HCT116 (cell line): ENCODE measurements at regions not wholly inside any gene's neighbourhood (a gene's known extent, or its start where the extent isn't known, plus 50 kb on each side); places are given as distances from the start of the nearest gene placed in this dataset.

Source experiments
- ATAC-seq: fragments of 200-7000 bp; cut with Tn5 transposase; 2 replicates; pipeline ENCODE4 v1.9.1; 2020; ENCODE audit warnings: mild to moderate bottlenecking, moderate library complexity
- BruUV-seq: library from RNA; stranded (reverse); fragments of 400-500 nt; replicated peaks from 2 replicates; lab custom pipeline; 2021; lab: Mats Ljungman, UMichigan
- CTCF ChIA-PET: fragments of 300-600 bp; sonication (Branson Sonifier 250); formaldehyde crosslinking; loops from one replicate; lab custom pipeline; 2021; ENCODE audit warnings: antibody characterized with exemption; lab: Charles Lee
- POLR2A ChIA-PET: fragments of 300-600, 350-600 bp; sonication (Branson Sonifier 250); formaldehyde crosslinking; loops from one replicate; lab custom pipeline; 2021; ENCODE audit warnings: antibody characterized with exemption; lab: Charles Lee
- RAD21 ChIA-PET, 2 experiments: fragments of 300-600 bp; sonication (Branson Sonifier 250); formaldehyde crosslinking; loops; one replicate each; lab custom pipeline; 2023; ENCODE audit warnings: low total read pairs in 2 of 2; ENCODE audit not compliant: uncharacterized antibody in 2 of 2, unreplicated experiment in 2 of 2, low non-redundant PET in 1 of 2; lab: Charles Lee
- DNase-seq: peaks from one replicate; pipeline ENCODE4 v3.0.0-alpha.2; 2010; ENCODE audit warnings: low read depth, low spot score
- H2AFZ ChIP-seq: fragments of 200-600 bp; shearing (Covaris generic), sonication (generic); 2 replicates; pipeline ENCODE4 v1.6.1; 2017; ENCODE audit warnings: low read depth, mixed run types, mixed read lengths, antibody characterized with exemption, low read length; ENCODE audit not compliant: poor library complexity, severe bottlenecking
- H3K27ac ChIP-seq: 2 replicates; pipeline ENCODE4 v1.5.1; 2012; ENCODE audit warnings: low read depth, low read length
- H3K27me3 ChIP-seq: fragments of 200-600 bp; sonication (generic); 2 replicates; pipeline ENCODE4 v1.6.1; 2016; ENCODE audit warnings: mixed run types, low read length, mixed read lengths; ENCODE audit not compliant: insufficient read depth
- H3K36me3 ChIP-seq, 2 experiments: fragments of 200-500 bp in 1 of 2; fragments of 200-600 bp in 1 of 2; sonication (Bioruptor generic) in 1 of 2; sonication (generic) in 1 of 2; 2 replicates each; pipeline versions ENCODE4 v1.5.1 to v1.6.1; 2014 to 2016; ENCODE audit warnings: low read length in 2 of 2, inconsistent platforms in 1 of 2, mixed read lengths in 1 of 2, mixed run types in 1 of 2; ENCODE audit not compliant: insufficient read depth in 2 of 2, control insufficient read depth in 1 of 2
- H3K4me1 ChIP-seq, 2 experiments: fragments of 200-600 bp in 1 of 2; sonication (generic) in 1 of 2; 2 replicates each; pipeline versions ENCODE4 v1.5.1 to v1.6.1; 2012 to 2017; ENCODE audit warnings: low read length in 2 of 2, inconsistent platforms in 1 of 2, mild to moderate bottlenecking in 1 of 2, mixed read lengths in 1 of 2, mixed run types in 1 of 2, moderate library complexity in 1 of 2; ENCODE audit not compliant: insufficient read depth in 2 of 2, control insufficient read depth in 1 of 2
- H3K4me2 ChIP-seq: fragments of 200-600 bp; sonication (generic); 2 replicates; pipeline ENCODE4 v1.6.1; 2017; ENCODE audit warnings: mixed run types, low read length, mixed read lengths
- H3K4me3 ChIP-seq, 2 experiments: fragments of 200-600 bp in 1 of 2; sonication (generic) in 1 of 2; replicated peaks in 1 of 2; 2 replicates each; pipeline ENCODE4 v1.5.1; 2011 to 2016; ENCODE audit warnings: low read length in 2 of 2, control low read depth in 1 of 2, low read depth in 1 of 2, mild to moderate bottlenecking in 1 of 2, mixed read lengths in 1 of 2, mixed run types in 1 of 2
- H3K79me2 ChIP-seq: fragments of 200-600 bp; sonication (generic); 2 replicates; pipeline ENCODE4 v1.6.1; 2017; ENCODE audit warnings: mild to moderate bottlenecking, mixed run types, low read length, moderate library complexity, mixed read lengths; ENCODE audit not compliant: insufficient read depth
- H3K9ac ChIP-seq: fragments of 200-600 bp; sonication (generic); 2 replicates; pipeline ENCODE4 v1.6.1; 2016; ENCODE audit warnings: low read length, mixed read lengths
- H3K9me2 ChIP-seq: fragments of 200-600 bp; sonication (generic), shearing (Covaris generic); 2 replicates; pipeline ENCODE4 v1.6.1; 2017; ENCODE audit warnings: mixed run types, mild to moderate bottlenecking, moderate library complexity; ENCODE audit not compliant: insufficient read depth
- H3K9me3 ChIP-seq, 2 experiments: fragments of 200-500 bp in 1 of 2; fragments of 200-600 bp in 1 of 2; sonication (Bioruptor generic) in 1 of 2; sonication (generic) in 1 of 2; 2 replicates each; pipeline ENCODE4 v1.6.1; 2014 to 2017; ENCODE audit warnings: low read length in 2 of 2, mixed read lengths in 2 of 2, inconsistent platforms in 1 of 2, low read depth in 1 of 2, mild to moderate bottlenecking in 1 of 2, mixed run types in 1 of 2, moderate library complexity in 1 of 2; ENCODE audit not compliant: control insufficient read depth in 1 of 2, insufficient read depth in 1 of 2
- H4K20me1 ChIP-seq: fragments of 200-600 bp; sonication (generic), shearing (Covaris generic); 2 replicates; pipeline ENCODE4 v1.6.1; 2017; ENCODE audit warnings: mixed run types, mild to moderate bottlenecking, moderate library complexity; ENCODE audit not compliant: insufficient read depth
- ELF1 ChIP-seq: IDR thresholded peaks from 2 replicates; pipeline ENCODE4 v1.6.1; 2012; ENCODE audit warnings: low read depth, borderline replicate concordance
- JUND ChIP-seq: IDR thresholded peaks from 2 replicates; pipeline ENCODE4 v1.6.1; 2012
- RAD21 ChIP-seq: IDR thresholded peaks from 2 replicates; pipeline ENCODE4 v1.6.1; 2012; ENCODE audit warnings: low read depth, mild to moderate bottlenecking
- TCF7L2 ChIP-seq: IDR thresholded peaks from 2 replicates; pipeline ENCODE4 v1.7.0; 2011; ENCODE audit warnings: borderline replicate concordance, inconsistent platforms; ENCODE audit not compliant: insufficient read depth, insufficient read length; ENCODE audit errors: extremely low read depth
- YY1 ChIP-seq: IDR thresholded peaks from 2 replicates; pipeline ENCODE4 v1.6.1; 2011; ENCODE audit warnings: low read length, low read depth, moderate library complexity, mild to moderate bottlenecking; ENCODE audit not compliant: insufficient replicate concordance; ENCODE audit errors: extremely low read depth
- intact Hi-C: fragments of 100-400 bp; cut with micrococcal nuclease; formaldehyde crosslinking; loops from 2 replicates; pipeline ENCODE4 v1.10.0; 2022
- TF ChIP-seq, protein P1 (sequence below), 3 experiments: fragments of 200-600 bp in 1 of 3; sonication (generic) in 1 of 3; IDR thresholded peaks in 2 of 3; conservative IDR thresholded peaks in 1 of 3; 2 replicates each; pipeline ENCODE4 v1.5.1; 2012 to 2017; ENCODE audit warnings: low read depth in 2 of 3, low read length in 2 of 3, antibody characterized with exemption in 1 of 3, borderline replicate concordance in 1 of 3, control low read depth in 1 of 3, mild to moderate bottlenecking in 1 of 3, mixed read lengths in 1 of 3, mixed run types in 1 of 3, moderate library complexity in 1 of 3; ENCODE audit not compliant: insufficient read depth in 1 of 3
- TF ChIP-seq, protein P2 (sequence below): IDR thresholded peaks from 2 replicates; pipeline ENCODE4 v1.6.1; 2012; ENCODE audit warnings: low read depth

DNA sequence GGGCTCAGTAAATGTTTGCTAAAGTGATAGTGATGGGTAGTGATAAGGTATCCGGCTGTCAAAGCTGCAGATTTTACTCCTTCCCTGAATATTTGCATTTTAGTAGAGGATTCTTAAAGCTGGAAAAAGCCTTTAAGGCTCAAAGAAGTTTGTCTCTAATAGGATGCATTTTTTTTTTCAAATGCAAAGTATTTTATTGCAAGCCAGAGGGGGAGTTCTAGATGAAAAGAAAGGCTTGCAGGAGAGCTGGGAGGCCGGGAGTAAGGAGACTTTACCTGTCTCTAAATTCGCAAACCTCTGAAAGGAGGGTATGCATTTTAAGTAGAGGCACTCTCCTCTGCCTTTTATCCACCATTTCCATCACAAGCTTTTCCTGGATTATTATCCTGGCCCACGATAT is 100.7 kb upstream of the FNDC3A start (continued):
- TF ChIP-seq, protein P1, sequence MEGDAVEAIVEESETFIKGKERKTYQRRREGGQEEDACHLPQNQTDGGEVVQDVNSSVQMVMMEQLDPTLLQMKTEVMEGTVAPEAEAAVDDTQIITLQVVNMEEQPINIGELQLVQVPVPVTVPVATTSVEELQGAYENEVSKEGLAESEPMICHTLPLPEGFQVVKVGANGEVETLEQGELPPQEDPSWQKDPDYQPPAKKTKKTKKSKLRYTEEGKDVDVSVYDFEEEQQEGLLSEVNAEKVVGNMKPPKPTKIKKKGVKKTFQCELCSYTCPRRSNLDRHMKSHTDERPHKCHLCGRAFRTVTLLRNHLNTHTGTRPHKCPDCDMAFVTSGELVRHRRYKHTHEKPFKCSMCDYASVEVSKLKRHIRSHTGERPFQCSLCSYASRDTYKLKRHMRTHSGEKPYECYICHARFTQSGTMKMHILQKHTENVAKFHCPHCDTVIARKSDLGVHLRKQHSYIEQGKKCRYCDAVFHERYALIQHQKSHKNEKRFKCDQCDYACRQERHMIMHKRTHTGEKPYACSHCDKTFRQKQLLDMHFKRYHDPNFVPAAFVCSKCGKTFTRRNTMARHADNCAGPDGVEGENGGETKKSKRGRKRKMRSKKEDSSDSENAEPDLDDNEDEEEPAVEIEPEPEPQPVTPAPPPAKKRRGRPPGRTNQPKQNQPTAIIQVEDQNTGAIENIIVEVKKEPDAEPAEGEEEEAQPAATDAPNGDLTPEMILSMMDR (IDR thresholded peaks at IDR 0.05 in 2 of 3, conservative IDR thresholded peaks at IDR 0.05 in 1 of 3; ENCODE audit: borderline replicate concordance in 1 of 3, insufficient read depth in 1 of 3, low read depth in 2 of 3, low read length in 2 of 3), result no peak
- TF ChIP-seq, all 23 proteins: peak for 0

DNA sequence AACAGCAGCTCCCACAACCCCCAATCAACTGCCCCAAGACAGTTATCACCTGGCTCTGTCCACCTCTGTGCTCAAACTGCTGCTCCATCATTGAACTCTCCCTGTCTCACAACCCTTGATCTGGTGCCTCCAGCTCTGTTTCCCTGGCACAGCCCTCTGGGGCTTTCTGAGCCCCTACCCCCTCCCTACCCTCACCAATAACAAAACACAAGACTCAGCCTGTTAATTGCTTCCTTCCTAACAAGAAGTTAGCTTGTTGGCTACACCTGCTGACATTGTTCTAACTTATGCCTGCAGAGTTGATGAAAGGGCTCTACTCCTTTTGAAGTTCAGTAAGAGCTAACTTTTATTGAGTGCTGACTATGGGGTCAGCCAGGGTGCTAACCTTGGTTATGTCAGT is 99.4 kb upstream of the FNDC3A start:
- POLR2A ChIA-PET, result no interaction called here
- Histone ChIP-seq H3K4me2 (no peak overlapping the region), H4K20me1 (no peaks in the 10 kb centered on the region), H3K27me3 (peaks cover 15% of the 10 kb centered on the region; the same call in 1 of the 2 replicates), H3K79me2 (no peaks in the 10 kb centered on the region), H2AFZ (no peak overlapping the region), H3K4me3 (no peak overlapping the region), H3K9me2 (no peaks in the 10 kb centered on the region), H3K4me1 (no peaks in the 10 kb centered on the region), H3K36me3 (no peaks in the 10 kb centered on the region), H3K9ac (no peak overlapping the region), H3K27ac (no peak overlapping the region), H3K9me3 (no peaks in the 10 kb centered on the region)
- ATAC-seq (no peak), DNase-seq (no peak)
- CTCF ChIA-PET, result no interaction called here
- intact Hi-C loops, result no loop called here
- TF ChIP-seq RAD21, result no peak
- no peak for TF ChIP-seq TCF7L2
- no peak for TF ChIP-seq YY1
- TF ChIP-seq, protein P2, sequence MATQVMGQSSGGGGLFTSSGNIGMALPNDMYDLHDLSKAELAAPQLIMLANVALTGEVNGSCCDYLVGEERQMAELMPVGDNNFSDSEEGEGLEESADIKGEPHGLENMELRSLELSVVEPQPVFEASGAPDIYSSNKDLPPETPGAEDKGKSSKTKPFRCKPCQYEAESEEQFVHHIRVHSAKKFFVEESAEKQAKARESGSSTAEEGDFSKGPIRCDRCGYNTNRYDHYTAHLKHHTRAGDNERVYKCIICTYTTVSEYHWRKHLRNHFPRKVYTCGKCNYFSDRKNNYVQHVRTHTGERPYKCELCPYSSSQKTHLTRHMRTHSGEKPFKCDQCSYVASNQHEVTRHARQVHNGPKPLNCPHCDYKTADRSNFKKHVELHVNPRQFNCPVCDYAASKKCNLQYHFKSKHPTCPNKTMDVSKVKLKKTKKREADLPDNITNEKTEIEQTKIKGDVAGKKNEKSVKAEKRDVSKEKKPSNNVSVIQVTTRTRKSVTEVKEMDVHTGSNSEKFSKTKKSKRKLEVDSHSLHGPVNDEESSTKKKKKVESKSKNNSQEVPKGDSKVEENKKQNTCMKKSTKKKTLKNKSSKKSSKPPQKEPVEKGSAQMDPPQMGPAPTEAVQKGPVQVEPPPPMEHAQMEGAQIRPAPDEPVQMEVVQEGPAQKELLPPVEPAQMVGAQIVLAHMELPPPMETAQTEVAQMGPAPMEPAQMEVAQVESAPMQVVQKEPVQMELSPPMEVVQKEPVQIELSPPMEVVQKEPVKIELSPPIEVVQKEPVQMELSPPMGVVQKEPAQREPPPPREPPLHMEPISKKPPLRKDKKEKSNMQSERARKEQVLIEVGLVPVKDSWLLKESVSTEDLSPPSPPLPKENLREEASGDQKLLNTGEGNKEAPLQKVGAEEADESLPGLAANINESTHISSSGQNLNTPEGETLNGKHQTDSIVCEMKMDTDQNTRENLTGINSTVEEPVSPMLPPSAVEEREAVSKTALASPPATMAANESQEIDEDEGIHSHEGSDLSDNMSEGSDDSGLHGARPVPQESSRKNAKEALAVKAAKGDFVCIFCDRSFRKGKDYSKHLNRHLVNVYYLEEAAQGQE, result no peak
- TF ChIP-seq, protein P1 (IDR thresholded peaks at IDR 0.05 in 2 of 3, conservative IDR thresholded peaks at IDR 0.05 in 1 of 3; ENCODE audit: borderline replicate concordance in 1 of 3, insufficient read depth in 1 of 3, low read depth in 2 of 3, low read length in 2 of 3), result no peak
- no peak for TF ChIP-seq ELF1
- TF ChIP-seq JUND, result no peak
- RAD21 ChIA-PET, result no interaction called here
- BruUV-seq, result no TSS peak
